Epithelial cell of esophagus (primary cell): ENCODE measurements at regions not wholly inside any gene's neighbourhood (a gene's known extent, or its start where the extent isn't known, plus 50 kb on each side); places are given as distances from the start of the nearest gene placed in this dataset.

ENCODE experiments used
- DNase-seq: peaks from one replicate; pipeline ENCODE4 v3.0.0; 2010; ENCODE audit warnings: low read depth
- H3K4me3 ChIP-seq: 2 replicates; pipeline ENCODE4 v1.5.1; 2011; ENCODE audit warnings: mild to moderate bottlenecking, low read length, control low read depth
- TF ChIP-seq, protein P1 (sequence below): IDR thresholded peaks from 2 replicates; pipeline ENCODE4 v1.5.1; 2011; ENCODE audit warnings: low read depth, mild to moderate bottlenecking, low read length, control low read depth, inconsistent platforms; ENCODE audit not compliant: insufficient read depth; ENCODE audit errors: missing control alignments

DNA sequence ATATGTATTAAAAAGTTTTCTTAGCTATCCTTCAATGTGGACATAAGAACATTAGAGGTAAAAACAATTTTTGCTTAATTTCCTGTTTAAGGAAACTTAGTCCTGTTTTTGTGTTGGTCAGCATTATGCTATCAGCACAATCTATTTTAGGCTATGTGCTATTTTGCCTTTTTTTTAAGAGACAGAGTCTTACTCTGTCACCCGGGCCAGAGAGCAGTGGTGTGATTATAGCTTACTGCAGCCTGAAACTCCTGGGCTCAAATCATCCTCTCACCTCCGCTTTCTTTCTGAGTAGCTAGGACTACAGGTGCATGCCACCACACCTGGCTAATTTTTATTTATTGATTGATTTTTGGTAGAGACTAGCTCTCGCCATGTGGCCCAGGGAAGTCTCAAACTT lies 199.1 kb upstream of the TMPRSS15 start:
- no peak overlapping the region for H3K4me3 ChIP-seq
- DNase-seq: no peak
- TF ChIP-seq, protein P1, sequence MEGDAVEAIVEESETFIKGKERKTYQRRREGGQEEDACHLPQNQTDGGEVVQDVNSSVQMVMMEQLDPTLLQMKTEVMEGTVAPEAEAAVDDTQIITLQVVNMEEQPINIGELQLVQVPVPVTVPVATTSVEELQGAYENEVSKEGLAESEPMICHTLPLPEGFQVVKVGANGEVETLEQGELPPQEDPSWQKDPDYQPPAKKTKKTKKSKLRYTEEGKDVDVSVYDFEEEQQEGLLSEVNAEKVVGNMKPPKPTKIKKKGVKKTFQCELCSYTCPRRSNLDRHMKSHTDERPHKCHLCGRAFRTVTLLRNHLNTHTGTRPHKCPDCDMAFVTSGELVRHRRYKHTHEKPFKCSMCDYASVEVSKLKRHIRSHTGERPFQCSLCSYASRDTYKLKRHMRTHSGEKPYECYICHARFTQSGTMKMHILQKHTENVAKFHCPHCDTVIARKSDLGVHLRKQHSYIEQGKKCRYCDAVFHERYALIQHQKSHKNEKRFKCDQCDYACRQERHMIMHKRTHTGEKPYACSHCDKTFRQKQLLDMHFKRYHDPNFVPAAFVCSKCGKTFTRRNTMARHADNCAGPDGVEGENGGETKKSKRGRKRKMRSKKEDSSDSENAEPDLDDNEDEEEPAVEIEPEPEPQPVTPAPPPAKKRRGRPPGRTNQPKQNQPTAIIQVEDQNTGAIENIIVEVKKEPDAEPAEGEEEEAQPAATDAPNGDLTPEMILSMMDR: no peak

DNA sequence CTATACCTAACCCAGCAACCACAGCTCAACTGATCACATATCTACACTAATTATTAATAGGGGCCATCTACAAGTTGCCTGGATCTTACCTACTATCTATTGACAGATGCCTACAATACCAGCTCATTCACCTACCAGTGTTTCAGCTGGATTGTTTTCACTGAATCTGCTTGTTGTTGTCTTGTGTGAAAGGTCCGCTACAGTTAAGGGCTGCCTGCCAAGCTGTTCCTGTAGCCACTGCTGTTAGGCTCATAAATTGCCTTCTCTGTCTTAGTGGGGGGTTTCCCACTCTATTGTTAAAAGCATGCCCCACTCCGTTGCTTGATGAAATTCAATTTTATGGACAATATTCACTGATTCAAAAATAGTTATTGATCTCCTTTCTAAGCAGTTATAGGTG lies 199.7 kb upstream of the TMPRSS15 start:
- no peak for DNase-seq
- TF ChIP-seq, protein P1: no peak
- no peak overlapping the region for H3K4me3 ChIP-seq

DNA sequence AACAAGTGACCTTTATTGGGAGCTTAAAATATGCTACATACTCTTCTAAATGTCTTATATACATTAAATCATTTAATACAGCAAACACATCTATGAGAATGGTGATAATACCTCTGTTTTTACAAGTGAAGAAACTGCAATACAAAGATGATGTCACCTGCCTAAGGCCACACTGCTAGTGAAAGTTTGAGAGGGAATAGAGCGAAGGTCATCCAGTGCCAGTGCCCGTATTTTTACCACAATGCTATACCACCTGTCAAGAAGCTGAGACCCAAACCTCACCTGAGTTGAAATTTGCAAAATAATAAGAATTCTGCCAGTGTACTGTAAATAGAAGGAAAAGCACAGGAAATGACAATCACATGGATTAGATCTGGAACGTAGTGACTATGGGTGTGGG lies 200.4 kb upstream of the TMPRSS15 start:
- DNase-seq: no peak
- no peak overlapping the region for H3K4me3 ChIP-seq
- TF ChIP-seq, protein P1: no peak

DNA sequence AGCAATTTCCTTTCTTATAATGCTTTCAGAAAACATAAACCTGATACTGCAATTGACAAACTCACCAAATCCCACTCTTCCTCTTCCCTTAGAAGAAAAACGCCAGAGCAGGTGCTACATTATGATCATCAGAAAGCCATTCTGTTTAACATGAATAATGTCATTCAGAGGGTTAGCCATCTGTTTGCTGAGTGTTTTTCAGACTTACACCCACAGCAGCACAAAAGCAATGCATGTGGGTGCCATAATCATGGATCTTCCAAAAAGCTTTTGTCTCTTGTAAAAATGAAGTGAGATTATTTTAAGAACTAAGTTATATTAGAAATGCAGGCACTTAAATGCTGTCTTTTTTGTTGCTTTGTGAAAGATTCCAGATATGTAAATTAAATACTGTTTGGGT lies 204.6 kb upstream of the TMPRSS15 start:
- no peak overlapping the region for H3K4me3 ChIP-seq
- TF ChIP-seq, protein P1: no peak
- no peak for DNase-seq

DNA sequence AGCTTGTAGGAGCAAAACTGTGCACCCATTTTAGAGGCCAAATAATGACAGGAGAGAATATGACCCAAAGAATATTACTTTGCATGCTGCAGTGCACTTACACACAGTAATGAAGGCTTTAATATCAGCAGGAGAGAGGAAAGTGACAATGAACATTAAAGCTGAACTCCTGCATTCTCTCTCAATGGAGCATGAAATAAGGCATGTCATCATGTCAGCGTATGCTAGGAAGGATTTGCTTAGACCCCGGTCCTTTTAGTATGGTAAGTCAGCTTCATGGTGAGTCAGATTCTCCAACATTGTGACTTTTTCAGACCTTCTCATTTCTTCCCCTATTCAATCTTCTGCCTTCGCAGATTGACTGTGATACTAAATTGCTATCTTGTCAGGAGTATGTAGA lies 210.7 kb upstream of the TMPRSS15 start:
- H3K4me3 ChIP-seq: no peak overlapping the region
- DNase-seq: no peak
- TF ChIP-seq, protein P1: no peak

DNA sequence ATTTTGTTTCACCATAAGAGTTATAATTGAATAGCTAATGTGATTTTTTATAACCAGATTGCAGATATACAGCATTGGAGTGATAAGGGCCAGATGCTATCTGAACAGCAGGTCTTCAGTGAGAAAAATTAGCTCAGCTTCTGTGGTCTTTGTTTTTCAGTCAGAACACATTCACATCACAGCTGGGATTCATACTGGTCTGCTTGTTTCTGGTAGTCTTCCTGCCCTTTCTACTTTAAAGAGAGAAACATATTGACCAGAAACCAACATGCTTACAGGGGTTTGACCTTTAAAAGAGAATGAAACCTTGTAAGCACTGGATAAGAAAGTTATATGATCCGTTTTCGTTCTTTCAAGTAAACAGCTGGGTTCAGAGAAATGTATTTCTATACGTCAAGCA lies 213.7 kb upstream of the TMPRSS15 start:
- TF ChIP-seq, protein P1: no peak
- no peak overlapping the region for H3K4me3 ChIP-seq
- DNase-seq: no peak

DNA sequence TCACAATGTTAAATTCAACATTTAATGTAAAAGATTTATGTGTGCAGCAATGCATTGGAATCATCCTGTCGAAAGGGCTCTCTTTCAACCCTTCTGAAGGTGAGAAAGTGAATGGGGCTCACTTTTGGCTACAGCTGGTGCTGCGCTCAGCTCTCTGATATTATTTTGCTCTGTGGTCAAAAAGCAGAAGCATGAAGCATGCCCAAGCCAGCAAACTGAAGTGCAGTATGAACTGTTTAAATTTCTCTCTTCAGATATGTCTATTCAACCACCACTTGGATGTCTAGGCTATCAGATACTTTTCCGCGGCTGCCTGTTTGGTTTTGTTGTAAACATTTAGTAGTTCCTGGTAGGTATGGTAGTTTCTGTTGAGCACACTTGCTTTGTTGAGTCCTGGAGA lies 216.9 kb upstream of the TMPRSS15 start:
- no peak overlapping the region for H3K4me3 ChIP-seq
- TF ChIP-seq, protein P1: no peak
- DNase-seq: no peak
